Type B pancreatic cell (in vitro differentiated cells): ENCODE measurements at regions not wholly inside any gene's neighbourhood (a gene's known extent, or its start where the extent isn't known, plus 50 kb on each side); places are given as distances from the start of the nearest gene placed in this dataset.

Experiments
- DNase-seq: peaks from one replicate; pipeline ENCODE4 v3.0.0; 2021; ENCODE audit warnings: mixed read lengths; ENCODE audit not compliant: unreplicated experiment; ENCODE audit errors: extremely low spot score
- H3K27ac Mint-ChIP-seq: 2 replicates; pipeline ENCODE4 v1.8.0; 2021; ENCODE audit warnings: mild to moderate bottlenecking, mixed read lengths
- H3K27me3 Mint-ChIP-seq: 2 replicates; pipeline ENCODE4 v1.8.0; 2021; ENCODE audit warnings: mixed read lengths
- H3K36me3 Mint-ChIP-seq: 2 replicates; pipeline ENCODE4 v1.8.0; 2021; ENCODE audit warnings: mixed read lengths
- H3K4me1 Mint-ChIP-seq: one replicate; pipeline ENCODE4 v1.8.0; 2021; ENCODE audit warnings: mixed read lengths; ENCODE audit not compliant: unreplicated experiment
- H3K4me3 Mint-ChIP-seq: 2 replicates; pipeline ENCODE4 v1.8.0; 2021; ENCODE audit warnings: mild to moderate bottlenecking, mixed read lengths
- H3K9me3 Mint-ChIP-seq: 2 replicates; pipeline ENCODE4 v1.8.0; 2021; ENCODE audit warnings: mixed read lengths
- TF ChIP-seq, protein P1 (sequence below): fragments of 200-600 bp; sonication (generic); conservative IDR thresholded peaks from 2 replicates; pipeline ENCODE4 v1.5.0; 2021; ENCODE audit warnings: antibody characterized with exemption, mild to moderate bottlenecking

DNA sequence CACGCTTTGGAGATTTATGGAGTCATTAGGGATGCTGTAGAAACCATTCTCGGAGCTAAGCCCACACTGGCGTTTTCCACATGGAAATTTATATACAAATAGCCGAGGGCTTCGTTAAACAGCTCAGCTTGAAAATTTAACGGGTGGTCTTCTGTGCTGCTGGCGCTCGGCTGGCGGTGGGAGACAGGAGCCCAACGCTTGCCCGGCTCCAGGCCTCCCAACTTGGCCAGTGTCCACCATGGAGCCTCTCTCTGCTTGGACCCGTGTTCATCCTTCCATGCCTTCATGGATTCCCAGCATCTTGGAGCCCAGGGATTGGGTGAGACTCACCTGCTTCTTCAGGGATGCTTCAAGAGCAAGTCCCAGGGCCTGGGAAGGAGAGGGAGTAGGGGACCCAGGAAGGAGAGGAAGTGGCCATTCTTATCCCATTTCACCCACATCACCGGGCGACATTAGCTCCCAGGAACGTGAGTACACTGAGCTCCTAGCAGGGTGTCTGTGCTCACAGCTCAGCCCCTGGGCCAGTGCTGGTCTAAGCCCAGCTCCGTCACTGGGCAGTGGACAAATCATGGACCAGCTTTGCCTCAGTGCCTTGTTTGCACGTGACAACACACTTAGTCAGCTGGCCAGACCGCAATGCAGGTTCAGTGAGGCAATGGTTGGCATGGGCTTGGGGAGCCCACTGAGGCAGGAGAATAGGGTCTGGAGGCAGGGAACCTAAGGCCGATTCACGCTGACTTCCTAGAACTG lies 944.3 kb downstream of the BRD1 start:
- Mint-ChIP-seq H3K9me3 (no peaks in the 10 kb centered on the region), H3K36me3 (no peaks in the 10 kb centered on the region), H3K4me1 (no peaks in the 10 kb centered on the region), H3K27ac (no peak overlapping the region), H3K27me3 (peaks cover 7% of the 10 kb centered on the region), H3K4me3 (no peak overlapping the region)
- DNase-seq = no peak
- TF ChIP-seq, protein P1, sequence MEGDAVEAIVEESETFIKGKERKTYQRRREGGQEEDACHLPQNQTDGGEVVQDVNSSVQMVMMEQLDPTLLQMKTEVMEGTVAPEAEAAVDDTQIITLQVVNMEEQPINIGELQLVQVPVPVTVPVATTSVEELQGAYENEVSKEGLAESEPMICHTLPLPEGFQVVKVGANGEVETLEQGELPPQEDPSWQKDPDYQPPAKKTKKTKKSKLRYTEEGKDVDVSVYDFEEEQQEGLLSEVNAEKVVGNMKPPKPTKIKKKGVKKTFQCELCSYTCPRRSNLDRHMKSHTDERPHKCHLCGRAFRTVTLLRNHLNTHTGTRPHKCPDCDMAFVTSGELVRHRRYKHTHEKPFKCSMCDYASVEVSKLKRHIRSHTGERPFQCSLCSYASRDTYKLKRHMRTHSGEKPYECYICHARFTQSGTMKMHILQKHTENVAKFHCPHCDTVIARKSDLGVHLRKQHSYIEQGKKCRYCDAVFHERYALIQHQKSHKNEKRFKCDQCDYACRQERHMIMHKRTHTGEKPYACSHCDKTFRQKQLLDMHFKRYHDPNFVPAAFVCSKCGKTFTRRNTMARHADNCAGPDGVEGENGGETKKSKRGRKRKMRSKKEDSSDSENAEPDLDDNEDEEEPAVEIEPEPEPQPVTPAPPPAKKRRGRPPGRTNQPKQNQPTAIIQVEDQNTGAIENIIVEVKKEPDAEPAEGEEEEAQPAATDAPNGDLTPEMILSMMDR = no peak

- no peak for DNase-seq
- Mint-ChIP-seq H3K4me1 (no peaks in the 10 kb centered on the region), H3K9me3 (no peaks in the 10 kb centered on the region), H3K27me3 (peaks cover 7% of the 10 kb centered on the region), H3K27ac (no peak overlapping the region), H3K4me3 (no peak overlapping the region), H3K36me3 (no peaks in the 10 kb centered on the region)
- TF ChIP-seq, protein P1 = no peak
These were observed 945.0 kb downstream of the BRD1 start for GRCh38 chr22:48882636-48883200.

GRCh38 chr22:48881326-48881980 lies 946.2 kb downstream of the BRD1 start:
- no peak for DNase-seq
- peaks cover 12% of the 10 kb centered on the region for H3K27me3 Mint-ChIP-seq
- H3K4me1 Mint-ChIP-seq = no peaks in the 10 kb centered on the region
- no peaks in the 10 kb centered on the region for H3K9me3 Mint-ChIP-seq
- no peak overlapping the region for H3K27ac Mint-ChIP-seq
- TF ChIP-seq, protein P1 = no peak
- H3K36me3 Mint-ChIP-seq = no peaks in the 10 kb centered on the region
- no peak overlapping the region for H3K4me3 Mint-ChIP-seq

DNA sequence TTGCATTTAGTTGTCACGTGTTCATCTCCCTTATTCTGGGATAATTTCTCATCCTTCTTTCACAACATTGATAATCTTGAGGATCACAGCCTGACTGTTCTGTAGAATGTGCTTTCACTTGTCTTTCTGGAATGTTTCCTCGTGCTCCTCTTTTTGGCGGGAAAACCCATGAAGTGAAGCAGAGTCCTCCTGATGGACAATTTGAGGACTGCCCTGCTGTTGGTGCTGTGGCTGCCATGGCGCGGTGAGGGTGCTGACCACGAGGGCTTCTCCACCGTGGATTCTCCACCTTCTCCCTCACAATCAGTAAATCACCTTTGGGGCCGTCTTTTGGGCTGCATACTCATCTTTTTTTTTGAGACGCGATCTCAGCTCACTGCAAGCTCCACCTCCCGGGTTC lies 946.9 kb downstream of the BRD1 start:
- H3K27me3 Mint-ChIP-seq = peaks cover 9% of the 10 kb centered on the region
- no peak overlapping the region for H3K27ac Mint-ChIP-seq
- TF ChIP-seq, protein P1 = no peak
- H3K4me3 Mint-ChIP-seq = no peak overlapping the region
- no peaks in the 10 kb centered on the region for H3K36me3 Mint-ChIP-seq
- DNase-seq = no peak
- H3K4me1 Mint-ChIP-seq = no peaks in the 10 kb centered on the region
- no peaks in the 10 kb centered on the region for H3K9me3 Mint-ChIP-seq

DNA sequence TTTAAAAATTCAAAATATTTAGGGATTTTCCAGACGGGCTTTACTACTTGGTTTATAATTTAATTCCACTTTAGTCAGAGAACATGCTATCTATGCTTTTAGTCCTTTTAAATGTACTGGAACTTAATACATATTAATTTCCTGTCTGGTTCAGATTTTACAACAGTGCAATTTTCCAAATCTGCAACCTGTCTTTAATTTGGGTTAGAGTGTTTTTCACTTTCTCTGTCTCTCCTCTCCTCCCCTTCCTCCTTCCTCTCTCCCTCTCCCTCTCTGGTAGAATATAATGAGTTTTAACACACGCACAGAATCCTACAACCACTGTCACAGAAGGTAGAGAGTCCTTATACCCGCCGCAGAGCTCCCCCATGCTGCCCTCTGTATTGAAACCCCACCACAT lies 950.7 kb downstream of the BRD1 start:
- DNase-seq = no peak
- Mint-ChIP-seq H3K4me1 (no peaks in the 10 kb centered on the region), H3K9me3 (no peaks in the 10 kb centered on the region), H3K36me3 (no peaks in the 10 kb centered on the region), H3K27me3 (peaks cover 14% of the 10 kb centered on the region), H3K4me3 (no peak overlapping the region), H3K27ac (no peak overlapping the region)
- TF ChIP-seq, protein P1 = no peak
